DND-41 (cell line): ENCODE measurements at regions not wholly inside any gene's neighbourhood (a gene's known extent, or its start where the extent isn't known, plus 50 kb on each side); places are given as distances from the start of the nearest gene placed in this dataset.

ENCODE experiments used
- ATAC-seq: fragments of 200-7000 bp; cut with Tn5 transposase; 3 replicates; pipeline ENCODE4 v1.9.1; 2021; ENCODE audit warnings: low read depth; ENCODE audit not compliant: insufficient read depth
- DNase-seq: peaks from one replicate; pipeline ENCODE4 v3.0.0-alpha.2; 2020
- H2AFZ ChIP-seq: 2 replicates; pipeline ENCODE4 v1.6.0; 2012; ENCODE audit warnings: low read depth, low read length
- H3K27ac ChIP-seq: 2 replicates; pipeline ENCODE4 v1.5.1; 2012; ENCODE audit warnings: low read length, inconsistent platforms
- H3K27me3 ChIP-seq: fragments of 200-600 bp; sonication (generic); 2 replicates; pipeline ENCODE4 v1.6.0; 2012; ENCODE audit warnings: low read length, mild to moderate bottlenecking, inconsistent platforms; ENCODE audit not compliant: insufficient read depth, poor library complexity
- H3K36me3 ChIP-seq: 2 replicates; pipeline ENCODE4 v1.5.1; 2012; ENCODE audit warnings: low read length, inconsistent platforms; ENCODE audit not compliant: insufficient read depth
- H3K4me1 ChIP-seq: 2 replicates; pipeline ENCODE4 v1.5.1; 2012; ENCODE audit warnings: mild to moderate bottlenecking, low read length; ENCODE audit not compliant: insufficient read depth
- H3K4me2 ChIP-seq: 2 replicates; pipeline ENCODE4 v1.6.0; 2012; ENCODE audit warnings: mild to moderate bottlenecking, moderate library complexity, low read length, inconsistent platforms; ENCODE audit not compliant: insufficient read depth
- H3K4me3 ChIP-seq, 2 experiments: fragments of 200-600 bp in 1 of 2; shearing (Covaris generic) in 1 of 2; 2 replicates each; pipeline ENCODE4 v1.5.1; 2012 to 2016; ENCODE audit warnings: inconsistent platforms in 2 of 2, low read length in 2 of 2, mild to moderate bottlenecking in 2 of 2, low read depth in 1 of 2, moderate library complexity in 1 of 2
- H3K79me2 ChIP-seq: 2 replicates; pipeline ENCODE4 v1.6.0; 2012; ENCODE audit warnings: low read length, inconsistent platforms; ENCODE audit not compliant: insufficient read depth
- H3K9ac ChIP-seq: 2 replicates; pipeline ENCODE4 v1.6.0; 2012; ENCODE audit warnings: low read depth, mild to moderate bottlenecking, inconsistent platforms, low read length, moderate library complexity
- H3K9me3 ChIP-seq: 2 replicates; pipeline ENCODE4 v1.5.1; 2012; ENCODE audit warnings: low read length, moderate library complexity, mild to moderate bottlenecking, inconsistent platforms; ENCODE audit not compliant: insufficient read depth, severe bottlenecking
- H4K20me1 ChIP-seq: 2 replicates; pipeline ENCODE4 v1.6.0; 2012; ENCODE audit warnings: low read length; ENCODE audit not compliant: insufficient read depth
- CTCF ChIP-seq: IDR thresholded peaks from 2 replicates; pipeline ENCODE4 v1.5.1; 2012; ENCODE audit warnings: borderline replicate concordance, low read length, moderate library complexity, mild to moderate bottlenecking; ENCODE audit not compliant: poor library complexity, severe bottlenecking; ENCODE audit errors: extremely low read depth
- EZH2 ChIP-seq: IDR thresholded peaks from 3 replicates; pipeline ENCODE4 v1.6.1; 2012; ENCODE audit warnings: borderline replicate concordance, low read depth, mild to moderate bottlenecking, moderate library complexity, low read length, inconsistent platforms; ENCODE audit not compliant: severe bottlenecking

GRCh38 chr12:107635139-107635538 lies 50.5 kb upstream of the PWP1 start:
- H2AFZ ChIP-seq: no peak overlapping the region
- peaks cover 13% of the 10 kb centered on the region for H3K27me3 ChIP-seq
- H3K36me3 ChIP-seq: no peaks in the 10 kb centered on the region
- H3K27ac ChIP-seq: no peak overlapping the region
- no peak overlapping the region for H3K4me2 ChIP-seq
- DNase-seq (no peak), ATAC-seq (no peak)
- no peaks in the 10 kb centered on the region for H3K79me2 ChIP-seq
- TF ChIP-seq CTCF: no peak
- TF ChIP-seq EZH2: no peak
- no peak overlapping the region for H3K9ac ChIP-seq
- no peaks in the 10 kb centered on the region for H4K20me1 ChIP-seq
- no peaks in the 10 kb centered on the region for H3K4me1 ChIP-seq
- no peak overlapping the region for H3K4me3 ChIP-seq
- no peaks in the 10 kb centered on the region for H3K9me3 ChIP-seq
